ENCODE measurements at regions not wholly inside any gene's neighbourhood (a gene's known extent, or its start where the extent isn't known, plus 50 kb on each side); places are given as distances from the start of the nearest gene placed in this dataset.

DNA sequence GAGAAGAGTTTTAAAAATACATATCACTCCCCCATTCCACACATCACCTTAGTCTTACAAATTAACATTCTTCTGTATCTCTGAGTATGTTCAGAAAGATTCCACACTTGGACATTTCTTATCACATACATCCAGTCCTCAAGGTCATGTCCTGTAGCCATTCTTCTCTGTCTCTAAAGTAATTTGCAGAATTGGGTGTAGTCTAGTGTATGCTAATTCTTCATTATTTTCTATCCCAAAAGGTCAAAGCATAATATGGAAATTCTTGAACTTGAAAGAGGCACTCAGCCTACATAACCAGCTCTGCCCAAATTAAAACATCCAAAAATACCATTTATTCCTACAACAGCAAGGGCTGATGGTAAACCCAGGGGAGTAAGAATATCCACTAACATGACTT is 286.0 kb downstream of the HAO1 start:
- Histone ChIP-seq H3K9me2 (replicated peaks; ENCODE audit: insufficient read depth, low read length) (no peaks in the 10 kb centered on the region), H3K36me3 (replicated peaks; ENCODE audit: insufficient read depth, low read length) (no peaks in the 10 kb centered on the region), H3K9me3 (replicated peaks; ENCODE audit: insufficient read depth, low read length) (no peaks in the 10 kb centered on the region), H3K4me3 (ENCODE audit: low read length) (no peak overlapping the region), H3K79me2 (ENCODE audit: low read length) (no peaks in the 10 kb centered on the region), H3K27me3 (replicated peaks; ENCODE audit: insufficient read depth, low read length) (no peaks in the 10 kb centered on the region), H3K4me2 (ENCODE audit: low read depth, low read length) (no peak overlapping the region), H4K20me1 (ENCODE audit: insufficient read depth, low read length) (no peaks in the 10 kb centered on the region), H3F3A (ENCODE audit: insufficient read depth, low read length) (no peaks in the 10 kb centered on the region), H2AFZ (ENCODE audit: low read length) (no peak overlapping the region), H3K27ac (ENCODE audit: low read length) (no peak overlapping the region), H3K4me1 (ENCODE audit: low read length) (no peaks in the 10 kb centered on the region), H3K9ac (ENCODE audit: low read length) (no peak overlapping the region)
- TF ChIP-seq EZH2phosphoT487 (IDR thresholded peaks at IDR 0.05; ENCODE audit: low read length) = no peak
- no peak for TF ChIP-seq EZH2 (optimal IDR thresholded peaks at IDR 0.05; ENCODE audit: low read depth, low read length)
- TF ChIP-seq, protein P1, sequence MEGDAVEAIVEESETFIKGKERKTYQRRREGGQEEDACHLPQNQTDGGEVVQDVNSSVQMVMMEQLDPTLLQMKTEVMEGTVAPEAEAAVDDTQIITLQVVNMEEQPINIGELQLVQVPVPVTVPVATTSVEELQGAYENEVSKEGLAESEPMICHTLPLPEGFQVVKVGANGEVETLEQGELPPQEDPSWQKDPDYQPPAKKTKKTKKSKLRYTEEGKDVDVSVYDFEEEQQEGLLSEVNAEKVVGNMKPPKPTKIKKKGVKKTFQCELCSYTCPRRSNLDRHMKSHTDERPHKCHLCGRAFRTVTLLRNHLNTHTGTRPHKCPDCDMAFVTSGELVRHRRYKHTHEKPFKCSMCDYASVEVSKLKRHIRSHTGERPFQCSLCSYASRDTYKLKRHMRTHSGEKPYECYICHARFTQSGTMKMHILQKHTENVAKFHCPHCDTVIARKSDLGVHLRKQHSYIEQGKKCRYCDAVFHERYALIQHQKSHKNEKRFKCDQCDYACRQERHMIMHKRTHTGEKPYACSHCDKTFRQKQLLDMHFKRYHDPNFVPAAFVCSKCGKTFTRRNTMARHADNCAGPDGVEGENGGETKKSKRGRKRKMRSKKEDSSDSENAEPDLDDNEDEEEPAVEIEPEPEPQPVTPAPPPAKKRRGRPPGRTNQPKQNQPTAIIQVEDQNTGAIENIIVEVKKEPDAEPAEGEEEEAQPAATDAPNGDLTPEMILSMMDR (IDR thresholded peaks at IDR 0.05; ENCODE audit: low read length) = no peak
- DNase-seq = no peak

DNA sequence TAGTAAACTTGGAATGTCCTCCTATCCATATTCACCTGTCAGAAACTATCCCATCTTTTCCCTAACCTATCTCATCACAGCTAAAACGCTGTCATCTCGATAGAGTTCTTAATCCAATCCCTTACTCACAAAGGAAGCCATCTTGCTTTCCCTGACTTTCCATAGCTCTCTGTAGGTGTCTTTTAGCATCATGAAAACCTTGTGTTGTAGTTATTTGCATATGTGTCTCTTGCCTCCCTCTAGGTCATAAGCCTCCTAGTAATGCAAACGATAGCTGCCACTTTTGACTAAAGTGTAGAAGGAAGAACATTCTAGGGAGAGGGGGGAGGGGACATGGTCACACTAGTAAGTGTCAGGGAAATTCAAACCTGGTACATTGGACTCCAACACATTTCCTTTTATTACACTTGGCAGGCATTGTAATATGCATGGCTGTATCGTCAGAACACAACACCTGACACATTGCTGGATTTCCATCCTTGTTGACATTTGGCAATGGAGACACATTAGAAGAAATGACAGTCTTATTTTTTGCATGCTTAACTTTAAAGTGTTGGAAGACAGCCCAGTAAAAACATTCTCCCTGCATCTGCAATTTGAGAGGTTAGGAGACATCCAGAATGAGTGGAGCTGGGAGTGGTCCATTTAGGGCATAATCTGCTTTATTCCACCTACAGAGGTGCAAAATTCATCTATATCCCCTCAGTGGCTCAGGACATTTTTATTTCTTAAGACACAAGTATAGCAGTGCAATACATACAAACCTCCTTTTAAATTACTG is 283.4 kb downstream of the HAO1 start:
- no peak overlapping the region for H3K4me2 ChIP-seq (ENCODE audit: low read depth, low read length)
- H3F3A ChIP-seq (ENCODE audit: insufficient read depth, low read length) = no peaks in the 10 kb centered on the region
- no peaks in the 10 kb centered on the region for H3K27me3 ChIP-seq (replicated peaks; ENCODE audit: insufficient read depth, low read length)
- H3K4me1 ChIP-seq (ENCODE audit: low read length) = no peaks in the 10 kb centered on the region
- no peaks in the 10 kb centered on the region for H3K9me2 ChIP-seq (replicated peaks; ENCODE audit: insufficient read depth, low read length)
- no peak overlapping the region for H3K27ac ChIP-seq (ENCODE audit: low read length)
- no peak overlapping the region for H2AFZ ChIP-seq (ENCODE audit: low read length)
- DNase-seq = no peak
- no peak overlapping the region for H3K4me3 ChIP-seq (ENCODE audit: low read length)
- H3K9me3 ChIP-seq (replicated peaks; ENCODE audit: insufficient read depth, low read length) = no peaks in the 10 kb centered on the region
- H3K79me2 ChIP-seq (ENCODE audit: low read length) = no peaks in the 10 kb centered on the region
- TF ChIP-seq EZH2phosphoT487 (IDR thresholded peaks at IDR 0.05; ENCODE audit: low read length) (no peak), EZH2 (optimal IDR thresholded peaks at IDR 0.05; ENCODE audit: low read depth, low read length) (no peak)
- TF ChIP-seq, protein P1 (IDR thresholded peaks at IDR 0.05; ENCODE audit: low read length) = no peak
- H4K20me1 ChIP-seq (ENCODE audit: insufficient read depth, low read length) = no peaks in the 10 kb centered on the region
- no peak overlapping the region for H3K9ac ChIP-seq (ENCODE audit: low read length)
- H3K36me3 ChIP-seq (replicated peaks; ENCODE audit: insufficient read depth, low read length) = no peaks in the 10 kb centered on the region

DNA sequence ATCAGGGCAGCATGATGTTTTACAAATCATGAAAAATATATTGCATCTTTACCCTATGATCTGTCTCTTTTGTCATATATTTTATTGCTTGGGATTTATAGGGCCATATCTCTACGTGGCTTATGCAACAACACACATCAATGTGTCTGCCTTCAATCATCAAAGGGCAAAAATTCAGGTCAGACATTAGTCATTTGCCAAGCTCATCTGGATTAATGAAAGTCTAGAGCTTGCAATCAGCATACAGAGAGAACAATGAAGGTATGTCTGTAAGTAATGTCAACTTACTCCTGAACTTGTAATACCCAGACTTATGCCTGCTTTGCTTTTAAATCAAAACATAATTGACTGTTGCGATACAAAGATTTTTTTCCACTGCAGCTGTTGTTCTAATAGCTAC is 282.7 kb downstream of the HAO1 start:
- Histone ChIP-seq H3K4me2 (ENCODE audit: low read depth, low read length) (no peak overlapping the region), H3K27me3 (replicated peaks; ENCODE audit: insufficient read depth, low read length) (no peaks in the 10 kb centered on the region), H3K4me1 (ENCODE audit: low read length) (no peaks in the 10 kb centered on the region), H3K27ac (ENCODE audit: low read length) (no peak overlapping the region), H3K9me2 (replicated peaks; ENCODE audit: insufficient read depth, low read length) (no peaks in the 10 kb centered on the region), H3K9me3 (replicated peaks; ENCODE audit: insufficient read depth, low read length) (no peaks in the 10 kb centered on the region), H3K79me2 (ENCODE audit: low read length) (no peaks in the 10 kb centered on the region), H3K4me3 (ENCODE audit: low read length) (no peak overlapping the region), H3K9ac (ENCODE audit: low read length) (no peak overlapping the region), H3K36me3 (replicated peaks; ENCODE audit: insufficient read depth, low read length) (no peaks in the 10 kb centered on the region), H4K20me1 (ENCODE audit: insufficient read depth, low read length) (no peaks in the 10 kb centered on the region), H2AFZ (ENCODE audit: low read length) (no peak overlapping the region), H3F3A (ENCODE audit: insufficient read depth, low read length) (no peaks in the 10 kb centered on the region)
- TF ChIP-seq EZH2 (optimal IDR thresholded peaks at IDR 0.05; ENCODE audit: low read depth, low read length) (no peak), EZH2phosphoT487 (IDR thresholded peaks at IDR 0.05; ENCODE audit: low read length) (no peak)
- TF ChIP-seq, protein P1 (IDR thresholded peaks at IDR 0.05; ENCODE audit: low read length) = no peak
- no peak for DNase-seq
